GM19468 (cell line): ENCODE measurements at regions not wholly inside any gene's neighbourhood (a gene's known extent, or its start where the extent isn't known, plus 50 kb on each side); places are given as distances from the start of the nearest gene placed in this dataset.
"Not testable (repeated sequence)": the region's sequence is repeated elsewhere in the genome, so short reads cannot be mapped to it uniquely, and the experiment has no call there.

Experiments used
- ATAC-seq: cut with Tn5 transposase; IDR thresholded peaks from one replicate; pipeline ENCODE4 v1.9.1; 2021; ENCODE audit warnings: mild to moderate bottlenecking, moderate library complexity, moderate number of reproducible peaks; ENCODE audit not compliant: unreplicated experiment; ENCODE audit errors: extremely low read depth

- ATAC-seq = no peak
These were observed 142.6 kb upstream of the ZNF217 start for GRCh38 chr20:53736122-53736756.

- no peak for ATAC-seq
These were observed 142.0 kb upstream of the ZNF217 start for GRCh38 chr20:53735536-53736050.

- ATAC-seq = no peak
These were observed 140.5 kb upstream of the ZNF217 start for GRCh38 chr20:53734006-53734688.

GRCh38 chr20:53731595-53731994, 138.0 kb upstream of the ZNF217 start:
- ATAC-seq = no peak

- no peak for ATAC-seq
These were observed 134.7 kb upstream of the ZNF217 start for GRCh38 chr20:53728359-53728758.

GRCh38 chr20:53727239-53727638, 133.6 kb upstream of the ZNF217 start:
- not testable (repeated sequence) for ATAC-seq

- ATAC-seq = no peak
These were observed 131.9 kb upstream of the ZNF217 start for GRCh38 chr20:53725575-53725970.

- ATAC-seq = no peak
These were observed 130.0 kb upstream of the ZNF217 start for GRCh38 chr20:53723621-53724020.

- ATAC-seq = no peak
These were observed 129.4 kb upstream of the ZNF217 start for GRCh38 chr20:53723045-53723444.

- no peak for ATAC-seq
These were observed 128.9 kb upstream of the ZNF217 start for GRCh38 chr20:53722515-53723036.

GRCh38 chr20:53721445-53721963, 127.9 kb upstream of the ZNF217 start:
- ATAC-seq = not testable (repeated sequence)

- ATAC-seq = not testable (repeated sequence)
These were observed 125.6 kb upstream of the ZNF217 start for GRCh38 chr20:53719171-53719803.

GRCh38 chr20:53718142-53719021, 124.7 kb upstream of the ZNF217 start:
- no peak for ATAC-seq

- no peak for ATAC-seq
These were observed 122.8 kb upstream of the ZNF217 start for GRCh38 chr20:53716395-53716794.

- ATAC-seq = no peak
These were observed 120.9 kb upstream of the ZNF217 start for GRCh38 chr20:53714524-53714923.

GRCh38 chr20:53713328-53714056, 119.9 kb upstream of the ZNF217 start:
- no peak for ATAC-seq

GRCh38 chr20:53712212-53712977, 118.8 kb upstream of the ZNF217 start:
- no peak for ATAC-seq
